GM21528 (cell line): ENCODE measurements at regions not wholly inside any gene's neighbourhood (a gene's known extent, or its start where the extent isn't known, plus 50 kb on each side); places are given as distances from the start of the nearest gene placed in this dataset.
"Not testable (repeated sequence)": the region's sequence is repeated elsewhere in the genome, so short reads cannot be mapped to it uniquely, and the experiment has no call there.

Experiments used
- ATAC-seq: cut with Tn5 transposase; IDR thresholded peaks from one replicate; pipeline ENCODE4 v1.9.1; 2021; ENCODE audit warnings: mild to moderate bottlenecking, moderate library complexity; ENCODE audit not compliant: unreplicated experiment, low FRiP score

DNA sequence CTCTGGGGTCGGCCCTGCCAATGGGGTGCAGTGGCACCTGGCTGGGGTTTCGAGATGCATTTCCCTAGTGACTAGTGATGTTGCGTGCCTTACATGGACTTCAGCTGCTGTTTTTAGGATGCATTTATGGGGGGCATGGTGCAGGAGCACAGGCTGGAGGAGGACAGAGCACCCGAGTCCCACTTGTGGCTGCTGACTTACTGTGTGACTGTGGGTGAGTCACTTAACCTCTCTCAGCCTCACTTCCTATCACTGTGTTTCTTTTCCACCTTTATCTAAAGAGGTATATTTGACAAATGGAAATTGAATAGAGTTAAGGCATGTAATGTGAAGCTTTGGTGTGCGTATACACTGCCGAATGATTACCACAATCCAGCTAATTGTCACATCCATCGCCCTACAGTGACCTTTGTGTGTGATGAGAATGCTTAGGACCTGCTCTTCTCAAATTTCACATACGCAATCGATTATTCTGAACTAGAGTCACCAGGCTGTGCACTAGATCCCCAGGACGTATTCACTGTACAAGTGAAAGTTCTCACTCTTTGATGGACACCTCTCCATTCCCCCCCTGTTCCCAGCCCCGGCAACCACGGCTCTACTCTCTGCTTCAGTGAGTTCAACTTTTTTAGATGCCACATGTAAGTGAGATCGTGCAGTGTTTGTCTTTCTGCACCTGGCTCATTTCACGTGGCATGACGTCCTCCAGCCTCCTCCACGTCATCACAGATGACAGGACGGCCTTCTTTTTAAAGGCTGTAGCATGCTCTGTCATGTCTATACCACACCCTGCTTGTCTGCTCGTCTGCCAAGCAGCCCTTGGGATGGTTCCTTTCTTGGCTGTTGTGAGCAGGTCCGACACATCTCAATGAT, 202.3 kb downstream of the NPIPB11 start:
- ATAC-seq, result not testable (repeated sequence)

DNA sequence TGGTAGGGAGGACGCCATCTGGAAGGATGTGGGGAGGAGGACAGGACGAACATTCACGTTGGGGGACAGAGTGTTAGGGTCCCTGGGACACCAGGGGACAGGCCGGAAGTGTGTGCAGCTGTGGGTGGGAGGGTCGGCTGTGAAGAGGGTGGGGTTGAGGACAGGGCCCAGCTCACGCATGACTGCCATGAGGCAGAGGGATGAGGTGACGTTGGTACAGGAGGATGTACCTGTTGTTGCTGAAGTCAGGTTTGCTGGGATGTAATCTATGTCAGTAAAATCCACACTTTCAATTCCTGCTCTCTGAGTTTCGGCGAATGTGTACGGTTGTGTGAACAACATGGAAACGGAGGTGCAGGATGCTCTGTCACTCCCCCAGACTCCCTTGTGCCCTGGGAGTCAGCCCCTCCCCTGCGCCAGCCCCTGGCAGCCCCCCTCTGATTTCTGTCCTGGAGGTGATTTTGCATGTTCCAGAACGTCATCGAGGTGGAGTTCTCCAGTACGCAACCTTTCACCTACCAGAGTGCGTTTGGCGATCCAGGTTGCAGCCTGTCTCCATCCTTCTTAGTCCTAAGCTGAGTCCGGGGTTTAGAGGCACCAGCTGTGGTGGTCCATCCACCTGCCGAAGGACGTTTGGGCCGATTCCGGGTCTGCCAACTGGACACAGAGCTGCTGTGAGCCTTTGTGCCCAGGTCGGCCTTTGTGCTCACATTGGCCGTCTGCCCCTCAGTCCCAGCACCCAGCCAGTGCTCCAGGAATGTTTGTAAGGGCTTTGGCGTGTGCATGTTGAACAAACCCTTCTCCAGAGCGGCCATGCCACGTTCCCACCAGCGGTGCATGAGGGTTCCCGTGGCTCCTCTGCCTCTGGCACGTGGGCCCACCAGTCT, 203.2 kb downstream of the NPIPB11 start:
- not testable (repeated sequence) for ATAC-seq

DNA sequence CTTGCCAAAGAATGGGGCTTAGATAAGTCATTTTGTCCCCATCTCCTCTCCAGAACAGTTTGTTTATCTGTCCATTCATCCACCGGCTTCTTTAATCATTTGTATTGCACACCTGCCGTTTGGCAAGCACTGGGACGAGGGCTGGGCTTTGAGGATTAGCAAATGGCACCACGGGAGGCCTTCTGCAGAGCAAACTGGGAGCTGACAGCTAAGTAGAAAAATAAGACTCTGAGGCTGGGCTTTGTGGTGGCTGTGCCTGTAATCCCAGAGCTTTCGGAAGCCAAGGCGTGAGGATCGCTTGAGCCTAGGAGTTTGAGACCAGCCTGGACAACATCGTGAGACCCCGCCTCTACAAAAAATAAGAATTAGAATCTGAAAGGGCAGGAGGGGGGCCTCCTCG, 203.9 kb downstream of the NPIPB11 start:
- ATAC-seq, result not testable (repeated sequence)

DNA sequence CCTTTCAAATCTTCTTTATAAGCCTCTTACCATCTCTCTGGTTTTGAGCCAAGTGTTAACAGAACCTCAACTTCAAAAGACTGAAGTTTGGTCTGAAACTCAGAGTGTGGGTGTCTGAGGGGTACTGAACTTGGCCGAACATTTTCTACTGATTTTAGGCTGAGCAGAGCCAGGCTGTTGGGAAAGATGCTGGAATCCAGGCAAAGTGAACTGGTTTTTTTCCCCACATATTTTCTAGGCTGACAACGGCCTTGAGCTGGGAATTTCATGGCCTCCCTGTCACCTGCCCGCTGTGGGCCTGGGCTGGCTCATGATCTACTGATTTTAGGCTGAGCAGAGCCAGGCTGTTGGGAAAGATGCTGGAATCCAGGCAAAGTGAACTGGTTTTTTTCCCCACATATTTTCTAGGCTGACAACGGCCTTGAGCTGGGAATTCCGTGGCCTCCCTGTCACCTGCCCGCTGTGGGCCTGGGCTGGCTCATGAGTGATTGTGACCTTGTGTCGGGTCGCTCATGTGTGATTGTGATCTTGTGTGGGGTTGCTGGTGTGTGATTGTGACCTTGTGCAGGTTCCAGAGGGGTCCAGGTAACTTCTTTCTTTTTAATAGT, 204.4 kb downstream of the NPIPB11 start:
- ATAC-seq, result not testable (repeated sequence)

DNA sequence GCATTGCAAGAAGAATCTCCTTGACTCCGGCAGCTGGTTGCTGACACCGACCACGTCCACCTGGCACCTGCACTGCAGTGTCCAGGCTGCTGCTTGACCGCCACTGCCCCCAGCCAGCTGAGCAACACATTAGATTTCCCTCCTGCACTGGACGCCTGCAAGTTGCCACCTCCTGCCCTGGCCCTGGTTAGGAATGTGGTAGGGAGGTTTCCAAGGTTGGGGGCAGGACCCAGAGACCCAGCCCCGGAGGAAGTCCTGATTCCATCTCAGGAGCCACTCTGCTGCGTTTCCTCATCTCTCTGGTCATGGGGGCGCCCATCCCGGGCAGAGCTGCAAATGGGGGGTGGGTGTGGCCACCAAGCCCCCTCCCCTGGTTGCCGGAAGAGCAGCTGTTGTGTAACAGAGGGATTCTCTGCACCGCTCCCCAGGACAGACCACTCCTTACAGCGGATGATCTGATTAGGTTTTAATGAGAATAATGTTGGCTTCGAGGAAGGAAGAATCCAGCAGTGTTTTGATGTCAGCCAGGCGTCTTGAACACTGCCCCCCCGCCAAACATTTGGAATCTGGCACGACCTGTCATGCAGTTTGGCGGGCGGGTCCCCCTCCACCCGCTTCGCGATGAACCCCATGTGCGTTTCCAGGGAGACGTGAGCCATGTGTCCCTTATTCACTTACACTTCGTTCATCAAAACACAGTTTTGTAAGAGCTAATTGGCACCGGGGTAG, 205.1 kb downstream of the NPIPB11 start:
- ATAC-seq, result not testable (repeated sequence)

DNA sequence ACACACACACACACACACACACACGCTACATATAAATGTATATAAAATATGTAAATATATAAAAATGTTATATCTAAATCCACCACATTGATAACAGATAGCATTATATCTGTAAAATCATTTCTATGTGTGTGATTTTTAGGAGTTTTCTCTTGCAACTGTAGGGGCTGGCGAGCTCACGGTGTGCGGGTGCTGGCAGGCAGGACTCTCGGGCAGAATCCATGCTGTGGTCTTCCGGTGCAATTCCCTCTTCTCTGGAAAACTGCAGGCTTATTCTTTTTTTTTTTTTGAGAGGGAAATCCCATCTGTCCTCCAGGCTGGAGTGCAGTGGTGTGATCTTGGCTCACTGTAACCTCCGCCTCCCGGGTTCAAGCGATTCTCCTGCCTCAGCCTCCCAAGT, 205.8 kb downstream of the NPIPB11 start:
- not testable (repeated sequence) for ATAC-seq

DNA sequence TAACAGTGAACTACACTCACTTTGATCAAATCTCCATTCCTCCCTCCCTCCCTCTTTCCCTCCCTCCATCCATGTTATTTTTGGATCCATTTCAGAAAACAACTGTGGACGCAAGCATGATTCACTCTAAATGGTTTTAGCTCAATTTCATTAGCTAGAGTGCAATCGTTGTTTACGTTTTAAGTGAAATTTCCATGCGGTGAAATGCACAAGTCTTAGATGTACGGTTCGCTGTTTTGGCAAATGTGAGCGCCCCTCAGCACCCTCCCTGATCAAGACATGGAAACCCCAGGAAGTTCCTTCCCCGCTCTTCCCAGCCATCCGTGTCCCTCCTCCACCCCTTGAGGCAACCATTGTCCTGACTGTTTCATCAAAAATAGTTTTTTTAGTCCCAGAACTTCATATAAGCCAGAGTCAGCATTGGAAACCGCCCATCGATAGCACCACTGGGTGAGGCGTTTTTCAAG, 206.3 kb downstream of the NPIPB11 start:
- not testable (repeated sequence) for ATAC-seq

DNA sequence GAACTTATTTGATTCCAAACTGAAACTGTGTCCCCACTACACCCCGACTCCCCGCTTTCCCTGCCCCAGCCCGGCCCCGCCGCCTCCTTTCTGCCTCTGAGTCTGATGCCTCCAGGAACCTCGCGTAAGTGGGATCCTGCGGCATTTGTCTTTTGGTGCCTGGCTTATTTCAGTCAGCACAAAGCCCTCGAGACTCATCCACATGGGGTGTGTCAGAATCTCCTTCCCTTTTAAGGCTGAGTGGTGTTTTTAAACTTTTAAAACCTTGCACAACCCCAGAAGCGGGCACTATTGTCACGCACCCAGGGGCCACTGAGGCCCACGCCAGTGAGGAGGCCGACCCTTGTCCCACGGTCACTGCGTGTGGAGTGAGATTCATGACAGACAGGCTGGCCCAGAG, 206.9 kb downstream of the NPIPB11 start:
- not testable (repeated sequence) for ATAC-seq

DNA sequence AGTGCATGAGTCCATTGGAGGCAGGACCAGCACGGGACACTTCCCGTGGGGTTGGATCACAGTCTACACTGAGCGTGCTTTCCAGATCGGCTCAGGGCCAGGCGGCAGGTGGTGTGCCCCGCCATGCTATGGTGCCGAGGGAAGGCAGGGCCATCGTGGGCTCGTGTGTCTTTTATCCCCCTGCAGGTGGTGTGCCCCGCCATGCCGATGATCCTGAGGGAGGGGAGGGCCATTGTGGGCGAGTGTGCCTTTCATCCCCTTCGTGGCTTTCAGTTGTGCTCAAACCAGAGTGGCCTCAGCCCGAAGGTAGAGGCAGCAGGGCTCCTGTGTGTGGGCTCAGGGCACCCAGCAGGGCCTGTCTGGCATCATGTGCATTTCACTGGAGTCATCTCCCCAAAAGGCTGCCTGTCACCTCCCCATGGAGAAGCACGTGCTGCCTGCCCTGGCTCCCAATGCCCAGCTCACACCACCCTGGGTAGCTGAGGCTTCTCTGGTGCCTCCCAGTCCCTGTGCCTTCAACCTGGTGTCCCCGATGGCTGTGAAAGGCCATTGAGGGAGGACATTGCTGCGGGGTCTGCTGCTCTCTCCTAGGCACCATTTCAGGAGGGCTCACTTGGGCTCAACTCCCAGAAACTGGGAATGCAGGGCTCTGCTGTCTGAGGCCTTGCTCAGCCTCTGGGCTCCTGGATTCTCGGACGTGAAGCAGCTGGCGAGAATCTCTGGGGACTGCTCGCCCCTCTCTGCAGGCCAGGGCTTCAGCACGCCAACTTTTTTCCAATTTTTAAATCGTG, 207.6 kb downstream of the NPIPB11 start:
- ATAC-seq, result no peak

DNA sequence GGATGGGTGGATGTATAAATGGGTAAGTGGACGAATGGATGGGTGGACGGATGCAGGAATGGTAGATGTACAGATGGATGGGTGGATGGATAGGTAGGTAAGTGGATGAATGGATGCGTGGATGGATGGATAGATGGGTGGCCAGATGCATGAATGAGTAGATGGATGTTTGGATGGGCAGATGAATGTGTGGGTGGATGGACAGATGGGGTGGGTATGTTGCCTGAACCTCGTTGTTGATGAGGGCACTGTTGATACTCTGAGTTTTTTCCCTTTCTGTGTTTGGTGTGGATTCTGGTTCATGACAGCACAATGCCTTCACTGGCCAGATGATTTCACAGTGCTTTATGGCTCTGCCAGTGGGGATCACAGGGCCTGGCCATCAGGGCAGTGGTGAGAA, 208.3 kb downstream of the NPIPB11 start:
- no peak for ATAC-seq

DNA sequence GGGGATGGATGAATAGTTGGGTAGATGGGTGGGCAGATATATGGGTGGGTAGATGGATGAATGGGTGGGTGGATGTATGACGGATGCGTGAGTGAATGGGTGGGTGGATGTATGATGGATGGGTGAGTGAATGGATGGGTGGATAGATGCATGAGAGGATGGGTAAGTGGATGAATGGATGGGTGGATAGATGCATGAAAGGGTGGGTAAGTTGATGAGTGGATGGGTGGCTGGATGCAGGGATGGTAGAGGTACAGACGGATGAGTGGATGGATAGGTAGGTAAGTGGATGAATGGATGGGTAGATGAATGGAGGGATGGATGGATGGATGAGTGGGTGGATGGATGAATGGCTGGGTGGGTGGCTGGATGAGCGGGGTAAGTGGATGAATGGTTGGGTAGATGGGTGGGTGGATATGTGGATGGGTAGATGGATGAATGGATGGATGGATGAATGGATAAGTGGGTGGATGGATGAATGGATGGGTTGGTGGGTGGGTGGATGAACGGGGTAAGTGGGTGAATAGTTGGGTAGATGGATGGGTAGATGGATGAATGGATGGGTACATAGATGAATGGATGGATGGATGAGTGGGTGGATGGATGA, 208.9 kb downstream of the NPIPB11 start:
- not testable (repeated sequence) for ATAC-seq

DNA sequence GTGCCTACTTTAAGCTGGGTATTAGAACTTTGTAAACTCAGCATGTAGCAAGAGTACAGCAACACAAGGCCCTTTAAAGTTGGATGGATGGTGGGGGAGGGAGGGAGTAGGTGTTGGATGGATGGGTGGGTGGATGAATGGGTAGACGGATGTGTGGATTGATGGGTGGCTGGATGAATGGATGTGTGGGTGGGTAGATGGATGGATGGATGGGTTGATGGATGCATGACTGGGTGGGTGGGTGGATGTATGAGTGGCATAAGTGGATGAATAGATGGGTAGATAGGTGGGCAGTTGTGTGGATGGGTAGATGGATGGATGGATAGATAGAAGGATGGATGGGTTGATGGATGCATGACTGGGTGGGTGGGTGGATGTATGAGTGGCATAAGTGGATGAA, 209.8 kb downstream of the NPIPB11 start:
- ATAC-seq, result not testable (repeated sequence)

DNA sequence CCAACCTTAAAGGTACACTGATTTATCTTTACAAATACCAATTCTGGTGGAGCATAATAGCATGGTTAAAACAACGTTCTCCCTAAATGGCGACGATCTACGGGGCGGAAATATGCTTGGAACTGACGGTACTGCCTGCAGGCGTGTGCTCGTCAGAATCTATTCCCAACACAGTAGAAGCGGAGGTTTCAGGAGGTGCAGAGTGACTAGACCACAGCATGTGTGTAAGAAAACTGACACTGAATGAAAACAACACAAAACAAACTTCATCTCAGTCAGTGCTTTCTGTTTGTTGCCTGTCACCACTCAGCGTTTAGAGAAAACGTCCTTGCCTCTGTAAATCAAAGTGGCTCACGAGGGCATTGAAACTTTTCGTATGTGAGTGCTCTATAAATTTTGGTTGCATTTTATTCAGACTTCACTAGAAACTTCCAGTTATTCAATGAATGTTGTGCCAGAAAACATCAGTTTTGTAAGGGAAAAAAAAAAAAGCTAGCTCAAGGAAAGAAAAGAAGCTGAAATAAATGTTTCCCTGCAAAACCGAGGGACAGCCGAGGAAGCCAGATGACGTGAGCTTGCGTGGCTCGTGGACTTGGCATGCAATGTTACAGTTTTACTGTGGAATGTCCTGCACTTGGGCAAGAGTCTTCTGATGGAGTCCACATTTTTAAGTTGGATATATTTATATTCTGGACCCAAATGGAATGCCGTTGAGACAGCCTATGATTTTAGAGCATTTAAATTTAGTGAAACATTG, 210.4 kb downstream of the LAT start:
- ATAC-seq, result not testable (repeated sequence)

DNA sequence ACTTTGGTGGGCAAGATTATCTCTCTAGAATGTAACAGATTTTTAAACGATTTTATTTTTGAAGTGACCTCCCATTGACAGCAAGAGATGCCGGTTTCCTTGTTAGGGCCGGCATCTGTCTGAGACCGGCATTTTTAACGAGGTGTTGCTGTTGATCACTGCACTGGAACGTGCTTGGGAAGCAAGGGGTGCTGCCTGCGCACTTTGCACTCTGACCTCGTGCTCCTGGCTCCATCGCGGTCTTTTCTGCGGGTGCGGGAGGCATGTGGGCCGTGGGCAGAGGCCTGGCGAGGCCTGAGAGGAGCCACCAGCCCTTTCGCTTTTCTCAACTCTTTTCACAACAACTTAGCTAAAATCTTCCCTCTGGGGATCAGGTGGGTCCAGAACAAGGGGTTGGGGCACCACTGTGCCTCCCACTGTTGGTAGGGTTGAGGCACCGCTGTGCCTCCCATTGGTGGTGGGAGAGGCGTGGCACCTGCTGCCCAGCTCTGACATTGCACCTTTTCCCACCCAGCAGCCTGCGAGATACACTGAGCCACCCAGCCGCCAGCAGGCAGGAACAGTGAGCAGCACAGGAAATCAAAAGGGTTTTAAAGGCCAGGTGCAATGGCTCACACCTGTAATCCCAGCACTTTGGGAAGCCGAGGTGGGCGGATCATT, 209.5 kb downstream of the LAT start:
- ATAC-seq, result not testable (repeated sequence)

DNA sequence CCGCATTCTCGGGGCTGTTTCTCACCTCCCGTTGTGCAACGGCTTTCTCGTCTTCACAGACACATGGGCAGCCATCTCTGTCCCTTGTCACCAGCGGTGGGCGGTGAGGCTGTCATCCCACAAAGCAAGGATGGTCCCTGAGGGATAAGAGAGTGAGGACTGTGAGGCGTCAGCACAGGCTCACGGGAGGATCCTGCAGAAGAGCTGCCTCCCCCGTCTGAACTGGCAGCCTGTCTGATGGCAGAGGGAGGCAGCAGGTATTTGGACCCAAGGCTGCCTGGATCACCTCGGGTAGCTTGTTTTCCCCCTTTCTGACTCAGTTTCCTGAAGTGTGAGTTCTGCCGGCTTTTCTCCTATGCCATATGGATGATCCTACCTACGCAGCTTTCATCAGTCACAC, 208.8 kb downstream of the LAT start:
- ATAC-seq, result not testable (repeated sequence)

DNA sequence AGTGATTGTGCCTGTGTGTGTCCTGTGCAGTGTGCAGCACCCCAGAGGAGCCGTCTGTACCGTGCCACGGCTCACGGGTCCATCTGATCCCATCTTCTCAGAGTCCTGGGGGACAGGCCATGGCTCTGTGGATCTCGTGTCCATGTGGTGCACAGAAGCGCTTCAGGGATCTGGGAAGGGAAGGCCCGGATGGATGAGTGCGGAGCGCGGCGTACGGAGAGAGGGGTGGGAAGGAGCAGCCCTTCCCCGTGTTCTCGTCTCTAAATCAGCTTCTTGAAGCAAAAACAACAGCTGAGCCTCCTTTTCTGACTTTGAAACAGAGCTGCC, 208.4 kb downstream of the LAT start:
- not testable (repeated sequence) for ATAC-seq

DNA sequence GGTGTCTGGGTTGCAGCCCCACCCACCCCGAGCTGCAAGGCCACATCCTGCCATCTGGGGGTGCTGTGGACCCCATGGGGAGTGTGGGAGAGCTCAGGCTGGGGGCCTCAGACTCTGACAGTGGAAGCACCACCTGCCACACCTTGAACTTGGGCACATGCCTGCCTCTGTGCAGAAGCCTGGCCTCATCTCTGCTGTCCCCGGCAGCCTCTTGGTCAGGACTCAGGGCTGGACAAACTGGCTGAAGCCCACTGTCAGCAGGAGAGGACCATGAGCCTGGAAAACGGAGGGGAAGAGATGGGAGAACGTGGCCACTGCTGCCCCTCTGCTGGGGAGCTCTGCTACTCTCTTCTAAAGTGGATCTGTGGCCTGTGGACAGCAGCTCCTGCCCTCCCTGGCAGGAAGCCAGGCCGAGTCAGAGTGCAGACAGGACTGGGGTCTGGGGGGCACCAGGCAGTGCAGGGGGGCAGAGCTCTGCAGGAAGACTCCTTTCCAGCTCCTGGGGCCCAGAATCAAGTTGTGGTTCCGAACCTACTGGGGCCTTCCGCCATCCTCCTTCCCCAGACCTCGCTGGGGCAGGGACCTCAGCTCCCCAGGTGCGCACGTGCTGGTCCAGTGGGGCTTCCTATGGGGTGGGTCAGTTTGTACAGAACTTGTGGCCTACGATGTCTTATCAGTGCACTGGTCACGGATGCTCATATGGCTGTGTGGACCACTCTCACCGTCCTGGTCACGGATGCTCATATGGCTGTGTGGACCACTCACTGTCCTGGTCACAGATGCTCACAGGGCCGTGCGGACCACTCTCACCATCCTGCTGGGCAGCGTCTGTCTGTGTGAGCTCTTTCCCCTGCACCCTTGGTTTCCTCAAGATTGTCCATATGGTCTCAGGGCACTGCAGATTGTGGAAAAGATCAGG, 207.7 kb downstream of the LAT start:
- no peak for ATAC-seq
